NCI-H1417 (cell line): ENCODE measurements at regions not wholly inside any gene's neighbourhood (a gene's known extent, or its start where the extent isn't known, plus 50 kb on each side); places are given as distances from the start of the nearest gene placed in this dataset.
A peak's percentile ranks its signal among the peaks of the same experiment; 100 is the strongest.
"Not testable (repeated sequence)": the region's sequence is repeated elsewhere in the genome, so short reads cannot be mapped to it uniquely, and the experiment has no call there.

Experiments used
- DNase-seq, 3 experiments: peaks; one replicate each; lab custom pipeline; 2025; lab: John Stamatoyannopoulos, UW

DNA sequence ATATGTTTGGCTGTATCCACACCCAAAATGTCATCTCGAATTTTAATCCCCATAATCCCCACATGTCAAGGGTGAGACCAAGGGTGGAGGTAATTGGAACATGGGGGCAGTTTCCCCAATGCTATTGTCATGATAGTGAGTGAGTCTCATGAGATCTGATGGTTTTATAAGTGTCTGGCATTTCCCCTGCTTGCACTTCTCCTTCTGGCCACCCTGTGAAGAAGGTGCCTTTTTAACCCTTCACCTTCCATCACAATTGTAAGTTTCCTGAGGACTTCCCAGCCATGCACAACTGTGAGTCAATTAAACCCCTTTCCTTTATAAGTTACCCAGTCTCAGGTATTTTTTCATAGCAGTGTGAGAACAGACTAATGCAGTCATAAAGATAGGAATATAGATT is 216.7 kb upstream of the SSTR1 start:
- DNase-seq = no peak

DNA sequence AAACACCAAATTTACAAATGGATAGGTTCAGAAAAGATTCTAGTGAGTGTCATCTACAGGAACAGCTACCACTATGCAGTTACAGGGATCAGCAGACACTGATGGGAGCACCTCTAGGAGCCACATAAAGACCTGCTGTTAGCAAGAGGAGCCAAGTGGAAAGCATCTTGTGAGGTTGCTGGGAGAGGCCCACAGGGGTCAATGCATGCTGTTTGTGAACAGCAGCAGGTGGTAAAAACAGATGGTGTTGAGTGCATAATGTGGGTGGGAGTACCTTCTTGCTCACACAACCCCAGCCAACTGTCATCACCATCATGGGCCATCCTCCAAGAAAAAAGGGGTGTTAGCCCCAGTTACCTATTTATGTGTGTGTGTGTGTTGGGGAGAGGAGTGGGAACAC is 215.2 kb upstream of the SSTR1 start:
- peak in 1 of 3 experiments; percentile 39 for DNase-seq

DNA sequence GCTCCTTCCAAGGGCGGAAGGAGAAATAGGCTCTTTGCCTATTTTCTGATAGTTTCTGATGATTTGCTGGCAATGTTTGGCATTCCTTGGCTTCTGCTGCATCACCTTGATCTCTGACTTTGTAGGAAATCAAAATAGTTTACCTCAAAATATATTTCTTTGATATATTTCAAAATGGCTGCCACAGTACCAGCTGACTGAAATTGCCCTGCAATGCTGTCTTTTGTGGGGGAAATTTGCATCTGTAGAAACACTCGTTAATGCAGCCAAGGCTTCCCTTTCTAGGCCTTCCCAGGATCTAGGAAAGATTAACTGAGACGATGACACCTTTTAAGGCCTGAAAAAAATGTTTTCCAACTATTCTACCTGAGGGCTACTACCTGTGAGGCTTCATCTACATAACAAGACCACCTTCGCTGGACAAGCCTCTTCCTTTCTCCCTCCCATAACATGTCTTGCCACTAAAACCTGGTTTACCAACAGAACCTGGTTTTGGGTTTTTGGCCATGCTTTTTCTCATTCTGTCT is 212.8 kb upstream of the SSTR1 start:
- DNase-seq = no peak

DNA sequence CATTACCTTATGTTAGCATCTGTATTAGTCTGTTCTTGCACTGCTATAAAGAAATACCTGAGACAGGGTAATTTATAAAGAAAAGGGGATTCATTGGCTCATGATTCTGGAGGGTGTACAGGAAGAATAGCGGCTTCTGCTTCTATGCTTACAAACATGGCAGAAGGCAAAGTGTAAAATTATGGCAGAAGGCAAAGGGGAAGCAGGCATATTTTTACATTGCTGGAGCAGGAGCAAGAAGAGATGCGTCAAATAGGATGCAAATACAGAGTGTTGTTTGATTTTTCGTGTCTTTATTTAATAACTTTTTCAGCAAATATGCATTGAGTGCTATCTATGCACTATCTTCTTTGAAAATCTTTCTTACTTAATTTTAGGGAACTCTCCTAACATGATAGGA is 210.7 kb upstream of the SSTR1 start:
- no peak for DNase-seq

DNA sequence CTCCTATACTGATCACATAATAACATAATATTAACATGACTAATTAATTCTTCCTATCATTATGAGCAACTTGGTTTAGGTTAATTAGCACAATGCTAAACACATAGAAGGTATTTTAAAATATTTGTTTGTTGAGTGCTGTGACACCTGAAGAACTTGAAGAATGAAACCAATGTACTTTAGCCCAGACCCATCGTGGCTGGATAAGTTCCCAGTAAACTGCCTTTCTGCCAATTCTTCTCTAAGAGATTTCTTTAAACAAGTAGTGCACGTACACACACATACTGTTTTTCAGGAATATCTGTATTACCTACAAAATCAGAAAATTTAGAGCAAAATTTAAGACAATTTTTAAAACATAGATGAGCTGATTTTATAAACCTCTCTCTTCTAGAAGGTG is 207.4 kb upstream of the SSTR1 start:
- DNase-seq = no peak

DNA sequence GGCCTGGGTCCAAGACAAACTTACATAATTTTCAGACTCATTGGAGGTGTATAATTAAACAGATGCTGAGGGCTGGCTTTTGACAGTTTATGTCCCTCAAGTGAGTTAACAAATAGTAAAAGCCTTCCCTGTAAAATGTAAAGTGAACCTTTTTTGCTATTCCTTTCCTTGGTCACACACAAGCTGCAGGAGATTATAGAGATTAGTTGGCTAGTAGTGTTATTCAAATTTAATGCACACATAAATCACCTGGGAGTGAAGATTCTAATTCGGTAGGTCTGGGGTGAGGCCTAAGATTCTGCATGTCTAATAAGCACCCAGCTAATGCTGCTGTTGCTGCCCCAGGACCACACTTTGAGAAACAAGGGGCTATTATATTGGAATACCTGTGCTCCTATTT is 206.2 kb upstream of the SSTR1 start:
- DNase-seq = peak in 1 of 3 experiments; percentile 13

DNA sequence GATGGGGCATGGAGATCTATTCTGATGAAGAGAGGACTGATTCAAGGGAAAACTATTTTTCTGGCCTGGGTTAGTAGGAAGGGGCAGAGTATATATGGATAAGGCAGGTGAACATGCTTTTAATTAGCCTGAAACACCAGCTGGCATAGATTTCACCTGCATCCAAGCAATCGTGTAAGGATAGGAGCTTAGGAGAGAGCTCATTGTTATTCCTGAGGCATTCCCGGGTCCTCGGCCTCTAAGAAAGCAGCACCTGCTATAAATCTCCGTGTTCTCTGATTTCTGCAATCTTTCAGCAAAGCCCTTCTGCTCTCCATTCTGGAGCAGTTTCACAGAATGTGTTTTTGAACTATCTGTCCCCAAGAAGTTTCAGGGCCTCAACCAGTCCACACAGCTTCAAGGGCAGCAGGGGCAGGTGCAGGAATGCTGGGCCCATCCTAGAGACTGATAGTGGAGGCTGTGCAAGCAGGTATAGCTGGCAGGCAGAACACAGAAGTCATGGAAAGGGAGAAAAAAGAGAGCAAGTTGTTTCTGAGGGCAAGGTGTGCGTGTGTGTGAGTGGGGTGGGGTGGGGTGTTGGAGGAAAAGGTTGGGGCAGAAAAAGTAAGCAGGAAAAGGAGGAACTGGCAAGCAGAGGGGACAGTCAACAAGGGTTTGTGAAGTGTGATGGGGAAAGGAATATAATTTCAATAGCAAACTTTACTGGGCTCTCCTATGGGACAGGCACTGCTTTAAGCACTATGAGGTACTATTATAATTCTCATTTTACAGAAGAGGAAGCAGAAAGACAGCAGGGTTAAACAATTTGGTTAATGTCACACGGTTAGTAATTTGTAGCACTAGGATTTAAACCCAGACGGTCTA is 203.7 kb upstream of the SSTR1 start:
- peak in 1 of 3 experiments; percentile 22 for DNase-seq

DNA sequence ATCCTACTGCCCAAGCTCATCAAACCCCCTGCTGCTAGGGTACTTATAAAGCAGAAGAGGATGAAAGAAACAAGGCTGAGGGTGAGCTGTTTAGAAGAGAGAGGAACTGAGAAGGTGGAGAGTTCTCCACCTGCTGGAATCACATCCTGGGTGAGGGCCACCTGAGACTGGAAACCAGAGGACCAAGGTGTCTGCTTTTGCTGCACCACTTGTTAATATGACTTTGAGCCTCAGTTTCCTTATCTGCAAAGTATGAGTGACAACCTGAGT is 203.2 kb upstream of the SSTR1 start:
- DNase-seq = no peak

DNA sequence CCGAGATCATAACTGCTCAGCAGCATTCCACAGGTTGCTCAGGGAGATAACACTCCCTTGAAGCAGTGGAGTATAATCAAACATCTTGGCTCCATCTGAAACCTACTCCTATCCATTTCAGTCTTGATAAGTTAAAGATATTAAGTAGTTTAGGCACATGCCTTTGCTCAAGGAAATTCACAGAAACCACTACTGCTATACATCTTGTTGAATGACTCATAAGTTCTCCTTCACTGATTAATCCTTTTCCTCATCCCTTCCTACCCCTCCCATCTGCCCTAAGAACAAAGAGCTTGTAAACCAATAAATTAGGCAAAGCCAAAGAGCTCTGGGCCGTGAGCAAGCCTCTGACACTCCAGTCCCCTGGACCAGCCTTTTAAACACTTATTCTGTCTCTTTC is 196.5 kb upstream of the SSTR1 start:
- not testable (repeated sequence) for DNase-seq

DNA sequence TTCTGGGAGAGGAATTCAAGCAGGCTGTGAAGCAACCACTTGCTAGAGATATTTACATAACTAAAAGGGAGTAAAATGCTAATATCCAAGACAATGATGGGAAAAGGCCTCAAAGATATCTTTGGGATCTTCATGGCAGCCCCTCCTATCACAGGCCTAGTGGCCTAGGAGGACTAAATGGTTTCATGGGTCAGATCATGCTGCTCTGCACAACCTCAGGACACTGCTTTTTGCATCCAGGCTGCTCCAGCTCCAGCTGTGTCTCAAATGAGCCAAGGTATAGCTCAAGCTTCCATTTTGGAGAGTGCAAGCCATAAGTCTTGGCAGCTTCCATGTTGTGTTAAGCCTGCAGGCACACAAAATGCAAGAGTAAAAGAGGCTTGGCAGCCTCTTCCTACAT is 195.6 kb upstream of the SSTR1 start:
- no peak for DNase-seq

DNA sequence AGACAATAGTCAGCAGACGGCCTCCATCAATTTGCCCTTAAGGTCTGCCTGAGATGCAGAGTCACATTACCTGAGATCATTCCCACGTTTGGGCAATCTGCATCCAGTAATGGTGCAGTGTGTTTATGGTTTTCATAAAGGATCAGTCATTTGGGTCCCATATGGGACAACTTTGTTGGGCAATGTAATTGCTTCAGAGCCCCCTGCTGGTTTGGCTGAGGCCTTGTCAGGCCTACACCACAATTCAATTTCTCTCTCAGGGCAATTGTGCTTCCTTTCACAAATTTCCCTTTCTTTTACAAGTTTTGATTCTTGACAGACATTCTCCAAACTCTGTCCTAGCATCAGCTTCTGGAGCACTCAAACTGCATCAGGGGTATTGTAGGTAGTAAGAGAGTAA is 191.2 kb upstream of the SSTR1 start:
- DNase-seq = no peak

DNA sequence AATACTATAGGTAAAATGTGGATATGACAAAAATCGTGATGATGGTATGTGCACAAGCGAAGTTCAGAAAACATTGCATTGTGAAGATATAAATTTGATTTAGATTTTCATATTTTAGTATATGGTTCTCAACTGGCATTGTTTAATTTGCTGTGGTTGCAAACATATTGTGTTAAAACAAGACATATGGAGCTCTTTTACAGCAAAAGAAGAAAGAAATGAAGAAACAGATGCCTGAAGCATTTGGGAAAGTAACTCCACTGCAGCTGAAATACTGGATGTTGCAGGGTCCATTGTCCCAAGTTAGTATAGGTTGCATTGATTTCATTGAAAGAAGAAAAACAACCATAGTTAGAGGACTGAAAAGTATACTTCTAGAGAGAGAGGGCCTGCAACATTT is 185.8 kb upstream of the SSTR1 start:
- DNase-seq = no peak

DNA sequence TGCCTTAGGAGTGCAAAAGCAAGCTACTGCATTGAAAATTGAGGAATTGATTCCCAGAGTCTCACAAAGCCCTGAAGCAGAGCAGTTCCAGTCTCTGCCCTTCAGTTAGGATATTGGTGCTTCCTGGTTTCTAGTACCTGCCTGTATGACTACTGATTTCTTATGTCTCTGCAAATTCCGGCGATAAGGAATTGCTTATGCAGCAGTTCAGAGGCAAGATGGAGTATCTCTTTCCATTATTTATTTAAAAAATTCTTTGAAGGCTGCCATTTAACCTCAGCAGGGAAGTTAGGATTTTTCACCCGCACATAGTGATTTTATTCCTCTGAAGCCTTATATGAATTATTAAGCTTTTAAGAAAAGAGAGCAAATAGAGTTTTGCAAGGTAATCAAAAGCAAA is 184.9 kb upstream of the SSTR1 start:
- no peak for DNase-seq

DNA sequence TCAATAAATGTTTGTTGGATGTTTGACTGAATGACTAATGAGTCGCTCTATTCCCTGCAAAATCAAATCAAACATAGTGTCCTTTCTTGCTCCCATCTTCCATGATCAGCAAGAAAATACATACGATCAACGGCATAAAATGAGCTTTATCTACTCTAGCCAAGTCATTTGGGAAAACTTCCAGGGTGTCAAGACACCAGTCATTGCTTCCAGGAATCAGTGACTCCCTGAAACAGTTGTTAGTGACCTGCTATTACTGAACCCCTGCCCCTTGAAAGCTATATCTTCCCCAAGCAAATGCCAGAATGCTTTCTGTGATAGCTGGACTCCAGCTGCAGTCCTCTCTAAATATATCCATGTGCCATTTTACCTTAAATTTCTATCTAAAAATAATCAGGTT is 169.5 kb upstream of the SSTR1 start:
- no peak for DNase-seq

DNA sequence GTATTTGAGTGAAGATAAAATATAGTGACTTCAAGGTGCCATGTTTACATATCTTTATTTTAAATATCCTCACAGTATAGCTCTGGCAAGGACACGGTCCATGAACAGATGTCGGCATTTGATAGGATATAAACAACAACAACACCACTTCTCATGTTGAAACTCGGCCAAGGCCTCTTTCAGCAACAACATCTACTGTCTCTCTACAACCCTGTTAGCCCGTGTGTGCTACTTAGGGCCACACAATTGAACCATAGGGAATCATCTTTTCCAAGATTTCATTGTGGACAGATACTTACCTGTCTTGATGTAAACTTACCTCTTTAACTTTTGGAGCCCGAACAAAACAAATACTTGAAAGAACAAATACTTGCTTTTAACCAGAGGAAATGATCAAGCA is 168.7 kb upstream of the SSTR1 start:
- DNase-seq = no peak

DNA sequence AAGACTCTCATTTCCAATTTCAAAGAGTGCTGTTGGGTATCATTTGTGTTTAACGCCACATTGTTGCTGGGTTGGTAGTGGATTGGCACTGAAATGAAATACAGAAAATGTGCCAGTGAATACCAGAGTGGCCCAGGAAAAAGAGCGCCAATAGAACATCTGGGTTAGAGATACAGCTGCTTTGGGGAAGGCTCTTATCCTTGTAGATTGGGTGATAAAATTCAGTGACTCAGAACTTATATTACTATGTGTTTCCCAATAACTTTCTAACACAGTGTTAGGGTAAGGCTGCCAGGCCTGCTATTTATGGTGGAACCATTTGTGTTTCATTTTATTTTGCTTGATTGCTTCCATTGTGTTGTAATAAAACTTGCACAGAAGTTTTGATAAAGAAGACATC is 168.2 kb upstream of the SSTR1 start:
- no peak for DNase-seq

DNA sequence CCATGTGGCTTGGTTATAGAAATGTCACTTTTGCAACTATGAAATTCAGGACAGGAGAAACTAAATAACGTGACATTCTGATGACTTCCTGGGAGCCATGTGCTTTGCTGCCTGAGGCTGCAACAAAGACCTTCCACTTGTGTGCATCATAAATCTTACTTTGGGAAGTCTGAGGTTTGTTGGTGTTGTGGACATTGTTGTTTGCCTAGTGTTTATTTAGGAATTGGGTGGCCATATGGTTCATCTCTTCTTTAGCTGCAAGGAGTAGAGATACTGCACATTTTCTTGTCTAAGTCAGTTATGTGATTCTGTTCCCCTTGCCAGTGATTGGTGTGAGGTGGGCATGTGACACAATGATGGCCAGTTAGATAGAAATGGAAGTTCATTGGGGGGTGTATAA is 167.3 kb upstream of the SSTR1 start:
- DNase-seq = no peak

DNA sequence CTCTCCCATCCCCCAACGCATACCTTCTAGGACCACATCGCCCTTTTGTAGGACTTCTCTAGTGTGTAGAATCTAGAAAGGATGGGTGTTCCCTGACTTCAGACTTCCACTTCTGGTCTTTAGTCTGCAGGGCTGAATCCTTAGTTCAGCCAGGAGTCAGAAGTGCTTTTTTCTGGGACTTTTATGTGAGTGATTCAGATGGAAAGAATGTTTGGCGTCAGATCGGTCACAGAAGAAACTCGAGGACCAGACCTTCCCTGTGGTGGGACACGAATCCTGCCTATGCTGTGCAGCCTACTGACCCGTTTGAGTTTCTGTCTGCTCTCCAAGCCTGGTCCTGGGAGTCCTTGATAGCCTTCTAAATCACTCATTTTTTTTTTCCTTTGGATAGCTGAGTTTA is 165.4 kb upstream of the SSTR1 start:
- no peak for DNase-seq

DNA sequence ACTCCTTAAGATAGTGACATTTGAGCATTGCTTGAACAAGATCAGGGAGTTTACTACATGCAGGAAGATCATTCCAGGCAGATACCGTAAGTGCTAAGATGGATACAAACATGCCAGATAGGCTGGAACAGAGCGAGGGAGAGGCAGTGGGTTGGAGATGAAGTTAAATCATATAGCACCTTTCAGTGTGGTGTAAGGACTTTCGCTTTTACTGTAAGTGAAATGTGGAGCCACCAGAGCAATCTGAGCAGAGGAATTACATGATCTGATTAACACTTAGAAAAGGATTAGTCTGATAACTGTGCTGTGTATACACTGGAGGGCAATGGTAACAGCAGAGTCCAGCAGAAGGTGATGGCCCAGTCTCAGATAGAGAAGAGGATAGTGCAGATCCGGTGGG is 163.0 kb upstream of the SSTR1 start:
- no peak for DNase-seq

DNA sequence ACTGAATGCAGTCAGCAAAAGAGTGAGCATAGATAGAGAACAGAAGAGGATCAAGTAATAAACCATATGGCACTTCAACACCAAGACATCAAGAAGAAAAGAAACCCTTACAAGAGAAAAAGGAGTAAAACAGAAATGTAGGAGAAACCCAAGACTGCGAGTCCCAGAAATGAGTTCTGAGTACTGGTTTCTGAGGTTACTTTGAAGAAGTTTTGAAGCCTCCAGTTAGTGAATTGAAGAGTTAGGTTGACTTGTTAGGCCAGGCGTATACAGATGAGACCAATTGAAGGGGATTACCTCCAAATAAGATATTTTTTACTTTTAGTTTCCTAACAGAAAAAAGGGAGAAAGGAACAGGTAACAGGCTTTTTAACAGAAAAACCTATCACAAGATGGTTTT is 162.2 kb upstream of the SSTR1 start:
- no peak for DNase-seq

DNA sequence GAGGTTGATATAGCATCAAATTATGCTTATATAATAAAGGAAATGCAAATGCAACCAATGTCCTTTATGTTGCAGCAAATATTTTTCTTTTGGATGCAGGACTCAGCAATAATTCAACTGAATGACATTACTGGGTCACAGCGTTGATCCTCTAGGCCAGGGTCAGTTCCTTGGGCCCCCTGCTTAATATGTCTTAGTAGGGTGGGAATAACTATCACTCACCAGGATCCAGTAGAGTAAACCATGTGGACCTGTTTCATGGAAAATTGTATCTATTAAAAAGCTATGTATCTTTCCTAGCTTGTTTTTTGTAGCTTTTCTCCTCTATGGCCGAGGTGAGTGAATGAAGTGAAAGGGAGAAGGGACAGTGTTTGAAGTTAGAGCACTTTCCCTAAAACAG is 161.5 kb upstream of the SSTR1 start:
- DNase-seq = no peak

DNA sequence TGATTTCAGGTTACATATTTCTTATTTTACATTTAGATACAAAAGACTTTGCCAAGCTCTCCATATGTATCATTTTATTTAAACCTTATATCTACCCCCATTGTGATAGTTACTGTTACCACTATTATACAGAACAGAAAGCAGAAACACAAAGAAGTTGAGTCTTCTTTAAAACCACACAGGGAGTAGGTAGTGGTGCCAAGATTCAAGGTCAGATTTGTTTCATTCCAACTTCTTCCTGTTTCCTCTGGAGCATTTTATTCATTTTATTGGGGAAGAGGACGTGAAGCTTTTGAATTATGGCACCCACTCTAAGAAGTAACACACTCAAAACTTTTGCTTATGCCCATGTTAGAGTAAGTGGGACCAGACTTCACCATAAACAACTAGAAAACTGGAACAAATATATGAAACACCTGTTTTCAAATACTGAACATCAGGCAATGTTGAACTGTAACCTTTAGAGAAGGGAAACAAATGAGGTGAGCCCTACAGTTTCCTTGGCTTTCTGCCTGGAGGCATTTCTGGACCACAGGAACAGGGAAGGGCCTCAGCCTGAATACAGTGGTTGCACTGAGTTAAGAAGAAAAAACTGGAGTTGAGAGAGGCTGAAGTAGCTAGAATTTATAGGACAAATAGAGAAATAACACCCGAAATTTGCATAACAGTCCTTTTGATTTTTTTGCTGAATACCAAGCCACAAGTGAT is 160.4 kb upstream of the SSTR1 start:
- DNase-seq = no peak

DNA sequence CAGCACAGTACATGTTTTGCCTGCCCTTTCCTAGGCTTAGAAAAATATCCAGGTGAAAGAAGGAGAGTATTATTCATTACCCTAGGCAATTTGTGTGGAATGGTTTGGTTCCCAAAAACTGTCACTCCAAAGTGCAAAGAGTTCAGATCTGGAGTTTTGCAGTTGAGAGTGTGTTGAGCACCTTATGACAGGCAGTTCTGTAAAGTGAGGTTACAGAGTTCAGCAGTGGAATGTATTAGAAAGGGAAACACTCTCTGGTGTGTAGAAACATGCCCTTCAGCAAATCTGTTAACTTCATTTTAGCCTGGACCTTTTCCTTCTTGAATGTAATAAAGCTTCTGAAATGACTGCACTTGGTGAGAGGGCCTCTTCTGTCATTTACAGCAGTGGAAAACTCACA is 154.0 kb upstream of the SSTR1 start:
- no peak for DNase-seq

DNA sequence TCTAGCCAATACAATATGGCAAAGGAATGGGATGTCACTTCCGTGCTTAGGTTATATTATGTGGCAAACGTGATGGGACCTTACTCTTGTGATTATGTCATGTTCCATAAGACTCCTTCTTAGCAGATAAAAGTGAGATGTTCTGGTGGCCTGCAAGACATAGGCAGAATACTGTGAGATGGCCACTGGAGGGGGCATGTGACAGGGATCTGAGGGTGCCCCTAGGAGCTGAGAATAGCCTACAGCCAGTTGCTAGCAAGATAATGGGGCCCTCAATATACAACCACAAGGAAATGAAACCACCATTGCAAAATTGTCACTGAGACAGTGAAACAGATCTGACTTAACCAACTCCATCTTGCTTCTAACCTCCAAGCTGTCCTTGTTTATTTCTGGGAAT is 151.4 kb upstream of the SSTR1 start:
- no peak for DNase-seq
